HL-60 (cell line): ENCODE measurements at regions not wholly inside any gene's neighbourhood (a gene's known extent, or its start where the extent isn't known, plus 50 kb on each side); places are given as distances from the start of the nearest gene placed in this dataset.

Source experiments
- GABPA ChIP-seq: IDR thresholded peaks from 2 replicates; pipeline ENCODE4 v1.6.1; 2012; ENCODE audit warnings: low read depth
- POLR2AphosphoS5 ChIP-seq: IDR thresholded peaks from 2 replicates; pipeline ENCODE4 v1.6.1; 2012; ENCODE audit warnings: low read depth
- SPI1 ChIP-seq: IDR thresholded peaks from 2 replicates; pipeline ENCODE4 v1.6.1; 2012; ENCODE audit warnings: low read depth, mild to moderate bottlenecking, borderline replicate concordance
- TF ChIP-seq, protein P1 (sequence below): IDR thresholded peaks from one replicate; pipeline ENCODE4 v1.5.1; 2011; ENCODE audit warnings: low read length, control low read depth, inconsistent platforms; ENCODE audit not compliant: insufficient read depth
- TF ChIP-seq, protein P2 (sequence below): IDR thresholded peaks from 2 replicates; pipeline ENCODE4 v1.6.1; 2012; ENCODE audit warnings: low read depth; ENCODE audit not compliant: insufficient replicate concordance

DNA sequence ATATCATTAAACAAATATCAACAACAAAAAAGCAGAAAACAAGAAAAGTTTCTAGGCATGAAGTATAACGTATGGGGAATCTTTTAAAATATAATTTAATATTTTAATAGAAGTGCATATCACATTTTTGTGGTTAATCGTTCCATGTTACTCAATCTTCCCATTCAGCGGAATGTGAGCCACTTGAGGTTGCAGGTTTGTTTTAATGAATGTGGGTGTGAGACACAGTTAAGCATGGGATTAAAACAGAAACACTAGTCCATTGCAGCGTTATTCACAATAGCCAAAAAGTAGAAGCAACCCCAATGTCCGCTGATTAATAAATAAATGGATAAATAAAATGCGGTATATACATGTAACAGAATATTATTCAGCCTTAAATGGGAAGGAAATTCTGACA is 146.0 kb downstream of the NDFIP2 start:
- TF ChIP-seq, protein P1, sequence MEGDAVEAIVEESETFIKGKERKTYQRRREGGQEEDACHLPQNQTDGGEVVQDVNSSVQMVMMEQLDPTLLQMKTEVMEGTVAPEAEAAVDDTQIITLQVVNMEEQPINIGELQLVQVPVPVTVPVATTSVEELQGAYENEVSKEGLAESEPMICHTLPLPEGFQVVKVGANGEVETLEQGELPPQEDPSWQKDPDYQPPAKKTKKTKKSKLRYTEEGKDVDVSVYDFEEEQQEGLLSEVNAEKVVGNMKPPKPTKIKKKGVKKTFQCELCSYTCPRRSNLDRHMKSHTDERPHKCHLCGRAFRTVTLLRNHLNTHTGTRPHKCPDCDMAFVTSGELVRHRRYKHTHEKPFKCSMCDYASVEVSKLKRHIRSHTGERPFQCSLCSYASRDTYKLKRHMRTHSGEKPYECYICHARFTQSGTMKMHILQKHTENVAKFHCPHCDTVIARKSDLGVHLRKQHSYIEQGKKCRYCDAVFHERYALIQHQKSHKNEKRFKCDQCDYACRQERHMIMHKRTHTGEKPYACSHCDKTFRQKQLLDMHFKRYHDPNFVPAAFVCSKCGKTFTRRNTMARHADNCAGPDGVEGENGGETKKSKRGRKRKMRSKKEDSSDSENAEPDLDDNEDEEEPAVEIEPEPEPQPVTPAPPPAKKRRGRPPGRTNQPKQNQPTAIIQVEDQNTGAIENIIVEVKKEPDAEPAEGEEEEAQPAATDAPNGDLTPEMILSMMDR, result no peak
- no peak for TF ChIP-seq GABPA
- no peak for TF ChIP-seq POLR2AphosphoS5
- TF ChIP-seq, protein P2, sequence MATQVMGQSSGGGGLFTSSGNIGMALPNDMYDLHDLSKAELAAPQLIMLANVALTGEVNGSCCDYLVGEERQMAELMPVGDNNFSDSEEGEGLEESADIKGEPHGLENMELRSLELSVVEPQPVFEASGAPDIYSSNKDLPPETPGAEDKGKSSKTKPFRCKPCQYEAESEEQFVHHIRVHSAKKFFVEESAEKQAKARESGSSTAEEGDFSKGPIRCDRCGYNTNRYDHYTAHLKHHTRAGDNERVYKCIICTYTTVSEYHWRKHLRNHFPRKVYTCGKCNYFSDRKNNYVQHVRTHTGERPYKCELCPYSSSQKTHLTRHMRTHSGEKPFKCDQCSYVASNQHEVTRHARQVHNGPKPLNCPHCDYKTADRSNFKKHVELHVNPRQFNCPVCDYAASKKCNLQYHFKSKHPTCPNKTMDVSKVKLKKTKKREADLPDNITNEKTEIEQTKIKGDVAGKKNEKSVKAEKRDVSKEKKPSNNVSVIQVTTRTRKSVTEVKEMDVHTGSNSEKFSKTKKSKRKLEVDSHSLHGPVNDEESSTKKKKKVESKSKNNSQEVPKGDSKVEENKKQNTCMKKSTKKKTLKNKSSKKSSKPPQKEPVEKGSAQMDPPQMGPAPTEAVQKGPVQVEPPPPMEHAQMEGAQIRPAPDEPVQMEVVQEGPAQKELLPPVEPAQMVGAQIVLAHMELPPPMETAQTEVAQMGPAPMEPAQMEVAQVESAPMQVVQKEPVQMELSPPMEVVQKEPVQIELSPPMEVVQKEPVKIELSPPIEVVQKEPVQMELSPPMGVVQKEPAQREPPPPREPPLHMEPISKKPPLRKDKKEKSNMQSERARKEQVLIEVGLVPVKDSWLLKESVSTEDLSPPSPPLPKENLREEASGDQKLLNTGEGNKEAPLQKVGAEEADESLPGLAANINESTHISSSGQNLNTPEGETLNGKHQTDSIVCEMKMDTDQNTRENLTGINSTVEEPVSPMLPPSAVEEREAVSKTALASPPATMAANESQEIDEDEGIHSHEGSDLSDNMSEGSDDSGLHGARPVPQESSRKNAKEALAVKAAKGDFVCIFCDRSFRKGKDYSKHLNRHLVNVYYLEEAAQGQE, result no peak
- TF ChIP-seq SPI1, result no peak
